H9 (cell line): ENCODE measurements at regions not wholly inside any gene's neighbourhood (a gene's known extent, or its start where the extent isn't known, plus 50 kb on each side); places are given as distances from the start of the nearest gene placed in this dataset.
A peak's percentile ranks its signal among the peaks of the same experiment; 100 is the strongest.

Experiments used
- DNase-seq: peaks from one replicate; pipeline ENCODE4 v3.0.0-alpha.2; 2017
- H2AFZ ChIP-seq: one replicate; pipeline ENCODE4 v1.6.1; 2013; ENCODE audit warnings: mild to moderate bottlenecking, low read length, control low read depth, moderate library complexity
- H2AK5ac ChIP-seq: 2 replicates; pipeline ENCODE4 v1.6.1; 2013; ENCODE audit warnings: low read length, control low read depth, mixed read lengths; ENCODE audit not compliant: insufficient read length
- H2BK120ac ChIP-seq: one replicate; pipeline ENCODE4 v1.6.1; 2013; ENCODE audit warnings: low read depth, mild to moderate bottlenecking, low read length, control low read depth, inconsistent platforms; ENCODE audit not compliant: poor library complexity, severe bottlenecking
- H2BK12ac ChIP-seq: 2 replicates; pipeline ENCODE4 v1.6.1; 2013; ENCODE audit warnings: low read length, control low read depth, mixed read lengths, low read depth; ENCODE audit not compliant: insufficient read length
- H2BK15ac ChIP-seq: 2 replicates; pipeline ENCODE4 v1.6.1; 2013; ENCODE audit warnings: low read depth, low read length, control low read depth
- H2BK20ac ChIP-seq: one replicate; pipeline ENCODE4 v1.6.1; 2013; ENCODE audit warnings: low read depth, mild to moderate bottlenecking, low read length, control low read depth, inconsistent platforms; ENCODE audit not compliant: poor library complexity, severe bottlenecking
- H2BK5ac ChIP-seq: 2 replicates; pipeline ENCODE4 v1.6.1; 2013; ENCODE audit warnings: low read length, control low read depth, mixed read lengths; ENCODE audit not compliant: insufficient read length
- H3K14ac ChIP-seq: 2 replicates; pipeline ENCODE4 v1.6.1; 2013; ENCODE audit warnings: low read length, control low read depth; ENCODE audit not compliant: insufficient read depth
- H3K18ac ChIP-seq: 2 replicates; pipeline ENCODE4 v1.6.1; 2013; ENCODE audit warnings: low read depth, mild to moderate bottlenecking, mixed read lengths, low read length, control low read depth; ENCODE audit not compliant: insufficient read length
- H3K23ac ChIP-seq: 2 replicates; pipeline ENCODE4 v1.6.1; 2013; ENCODE audit warnings: low read length, control low read depth, mixed read lengths, low read depth; ENCODE audit not compliant: insufficient read length
- H3K23me2 ChIP-seq: 2 replicates; pipeline ENCODE4 v1.6.1; 2013; ENCODE audit warnings: low read depth, mild to moderate bottlenecking, mixed read lengths, low read length, control low read depth; ENCODE audit not compliant: insufficient read length, poor library complexity, severe bottlenecking
- H3K27ac ChIP-seq: 2 replicates; pipeline ENCODE4 v1.5.1; 2013; ENCODE audit warnings: low read length, control low read depth, mixed read lengths, low read depth; ENCODE audit not compliant: insufficient read length
- H3K27me3 ChIP-seq: 2 replicates; pipeline ENCODE4 v1.6.1; 2013; ENCODE audit warnings: low read length, control low read depth, inconsistent platforms; ENCODE audit not compliant: insufficient read depth
- H3K4ac ChIP-seq: 2 replicates; pipeline ENCODE4 v1.6.1; 2013; ENCODE audit warnings: low read depth, mild to moderate bottlenecking, control low read depth, inconsistent platforms, low read length, moderate library complexity
- H3K4me1 ChIP-seq: 2 replicates; pipeline ENCODE4 v1.6.1; 2013; ENCODE audit warnings: low read length, control low read depth, inconsistent platforms; ENCODE audit not compliant: insufficient read depth
- H3K4me2 ChIP-seq: 2 replicates; pipeline ENCODE4 v1.6.1; 2013; ENCODE audit warnings: low read length, control low read depth, mixed read lengths; ENCODE audit not compliant: insufficient read length, insufficient read depth
- H3K56ac ChIP-seq: 2 replicates; pipeline ENCODE4 v1.6.1; 2013; ENCODE audit warnings: low read depth, mild to moderate bottlenecking, mixed read lengths, low read length, control low read depth; ENCODE audit not compliant: insufficient read length
- H3K79me1 ChIP-seq: 2 replicates; pipeline ENCODE4 v1.6.1; 2013; ENCODE audit warnings: low read depth, mild to moderate bottlenecking, moderate library complexity, low read length, control low read depth, inconsistent platforms; ENCODE audit not compliant: insufficient read depth, poor library complexity, severe bottlenecking
- H3K79me2 ChIP-seq: 2 replicates; pipeline ENCODE4 v1.6.1; 2013; ENCODE audit warnings: low read length, control low read depth, inconsistent platforms; ENCODE audit not compliant: insufficient read depth
- H3K9ac ChIP-seq: 2 replicates; pipeline ENCODE4 v1.6.1; 2013; ENCODE audit warnings: low read length, control low read depth, mixed read lengths; ENCODE audit not compliant: insufficient read length; ENCODE audit errors: extremely low read depth
- H3K9me3 ChIP-seq: one replicate; pipeline ENCODE4 v1.6.1; 2013; ENCODE audit warnings: low read depth, low read length, inconsistent platforms; ENCODE audit not compliant: control insufficient read depth
- H3T11ph ChIP-seq: one replicate; pipeline ENCODE4 v1.6.1; 2013; ENCODE audit warnings: mild to moderate bottlenecking, low read length, control low read depth, inconsistent platforms
- H4K20me1 ChIP-seq: one replicate; pipeline ENCODE4 v1.6.1; 2013; ENCODE audit not compliant: control insufficient read depth, insufficient read length, insufficient read depth
- H4K5ac ChIP-seq: 2 replicates; pipeline ENCODE4 v1.6.1; 2013; ENCODE audit warnings: low read depth, mild to moderate bottlenecking, mixed read lengths, low read length, control low read depth; ENCODE audit not compliant: insufficient read length
- H4K8ac ChIP-seq: replicated peaks from 2 replicates; pipeline ENCODE4 v1.6.1; 2013; ENCODE audit warnings: low read length, control low read depth, mixed read lengths, low read depth; ENCODE audit not compliant: insufficient read length
- H4K91ac ChIP-seq: 2 replicates; pipeline ENCODE4 v1.6.1; 2013; ENCODE audit warnings: low read depth, mild to moderate bottlenecking, moderate library complexity, mixed read lengths, low read length, control low read depth; ENCODE audit not compliant: insufficient read length
- H3K27ac Mint-ChIP-seq, 3 experiments: 2 replicates in 2 of 3; 3 replicates in 1 of 3; pipeline ENCODE4 v1.8.0; 2020 to 2021; ENCODE audit warnings: mixed read lengths in 3 of 3, mild to moderate bottlenecking in 1 of 3, moderate library complexity in 1 of 3
- H3K27me3 Mint-ChIP-seq: 2 replicates; pipeline ENCODE4 v1.8.0; 2021; ENCODE audit warnings: low read depth, mild to moderate bottlenecking, moderate library complexity, mixed read lengths
- H3K36me3 Mint-ChIP-seq, 3 experiments: 2 replicates in 2 of 3; 3 replicates in 1 of 3; pipeline ENCODE4 v1.8.0; 2020 to 2021; ENCODE audit warnings: low read depth in 3 of 3, mixed read lengths in 3 of 3; ENCODE audit not compliant: insufficient read depth in 1 of 3
- H3K4me1 Mint-ChIP-seq, 2 experiments: 2 replicates each; pipeline ENCODE4 v1.8.0; 2020; ENCODE audit warnings: mixed read lengths in 2 of 2
- H3K4me3 Mint-ChIP-seq, 2 experiments: 2 replicates in 1 of 2; 3 replicates in 1 of 2; pipeline ENCODE4 v1.8.0; 2020 to 2021; ENCODE audit warnings: mild to moderate bottlenecking in 2 of 2, mixed read lengths in 2 of 2, moderate library complexity in 1 of 2
- H3K9me3 Mint-ChIP-seq, 2 experiments: 2 replicates in 1 of 2; 3 replicates in 1 of 2; pipeline ENCODE4 v1.8.0; 2020; ENCODE audit warnings: mild to moderate bottlenecking in 2 of 2, mixed read lengths in 2 of 2, moderate library complexity in 1 of 2
- WGBS: extraction: QIAGEN DNeasy Blood & Tissue Kit; methylation state at CpG from one replicate; pipeline ENCODE4 v1.1.7; 2013; ENCODE audit warnings: missing lambda C conversion rate, low lambda C conversion rate, mixed read lengths; ENCODE audit not compliant: insufficient read length; ENCODE audit errors: extremely low coverage; 5-methylcytosine and 5-hydroxymethylcytosine counted together
- TF ChIP-seq, protein P1 (sequence below): fragments of 200-600 bp; sonication (generic); conservative IDR thresholded peaks from 3 replicates; pipeline ENCODE4 v1.8.0; 2021; ENCODE audit warnings: antibody characterized with exemption, mild to moderate bottlenecking

DNA sequence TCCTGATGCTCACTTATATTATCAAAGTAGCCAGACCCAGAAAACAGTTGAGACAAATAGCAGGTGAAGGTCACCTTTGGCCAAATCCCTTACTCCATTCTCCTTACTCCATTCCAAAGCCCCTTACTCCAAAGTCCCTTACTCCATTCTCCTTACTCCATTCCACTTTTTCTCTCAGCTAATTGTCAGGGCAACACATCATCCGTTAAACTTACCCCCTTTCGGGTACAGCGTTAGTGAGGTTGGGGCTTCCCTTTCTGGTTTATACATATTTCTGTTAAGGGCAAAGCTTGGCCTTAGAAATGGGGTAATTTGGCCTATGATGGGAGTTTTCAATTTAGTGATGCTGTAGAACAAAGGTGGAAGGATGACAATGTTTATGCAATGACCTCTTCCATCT lies 111.8 kb upstream of the CCND2 start:
- Mint-ChIP-seq H3K36me3 (peaks cover 0 to 8% (median 0%) of the 10 kb centered on the region in 3 experiments; a peak in 3 of 7 replicates), H3K27ac (peak overlapping the region in 1 of 3 experiments; percentile 11; a peak in 1 of 7 replicates), H3K27me3 (peaks cover 15% of the 10 kb centered on the region), H3K4me1 (peaks cover 23 to 24% of the 10 kb centered on the region in 2 experiments), H3K9me3 (peaks cover 7 to 8% of the 10 kb centered on the region in 2 experiments; a peak in 4 of 5 replicates), H3K4me3 (no peak overlapping the region)
- no peak overlapping the region for H4K8ac ChIP-seq
- no peaks in the 10 kb centered on the region; the same call in 1 of the 2 replicates for H3K27me3 ChIP-seq
- TF ChIP-seq, protein P1, sequence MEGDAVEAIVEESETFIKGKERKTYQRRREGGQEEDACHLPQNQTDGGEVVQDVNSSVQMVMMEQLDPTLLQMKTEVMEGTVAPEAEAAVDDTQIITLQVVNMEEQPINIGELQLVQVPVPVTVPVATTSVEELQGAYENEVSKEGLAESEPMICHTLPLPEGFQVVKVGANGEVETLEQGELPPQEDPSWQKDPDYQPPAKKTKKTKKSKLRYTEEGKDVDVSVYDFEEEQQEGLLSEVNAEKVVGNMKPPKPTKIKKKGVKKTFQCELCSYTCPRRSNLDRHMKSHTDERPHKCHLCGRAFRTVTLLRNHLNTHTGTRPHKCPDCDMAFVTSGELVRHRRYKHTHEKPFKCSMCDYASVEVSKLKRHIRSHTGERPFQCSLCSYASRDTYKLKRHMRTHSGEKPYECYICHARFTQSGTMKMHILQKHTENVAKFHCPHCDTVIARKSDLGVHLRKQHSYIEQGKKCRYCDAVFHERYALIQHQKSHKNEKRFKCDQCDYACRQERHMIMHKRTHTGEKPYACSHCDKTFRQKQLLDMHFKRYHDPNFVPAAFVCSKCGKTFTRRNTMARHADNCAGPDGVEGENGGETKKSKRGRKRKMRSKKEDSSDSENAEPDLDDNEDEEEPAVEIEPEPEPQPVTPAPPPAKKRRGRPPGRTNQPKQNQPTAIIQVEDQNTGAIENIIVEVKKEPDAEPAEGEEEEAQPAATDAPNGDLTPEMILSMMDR, result no peak
- H3K27ac ChIP-seq, result no peak overlapping the region
- H3K18ac ChIP-seq, result no peak overlapping the region
- H3K14ac ChIP-seq, result no peak overlapping the region
- H2BK12ac ChIP-seq, result no peak overlapping the region
- H3K4me1 ChIP-seq, result peaks cover 4% of the 10 kb centered on the region; the same call in 1 of the 2 replicates
- H4K5ac ChIP-seq, result no peak overlapping the region
- H2BK15ac ChIP-seq, result no peak overlapping the region
- no peak overlapping the region for H3K23ac ChIP-seq
- H3T11ph ChIP-seq, result no peak overlapping the region
- WGBS, result no CpG with 5 or more reads among the region's 3 CpGs
- no peak overlapping the region for H2AK5ac ChIP-seq
- H3K56ac ChIP-seq, result no peak overlapping the region
- no peak overlapping the region for H2AFZ ChIP-seq
- H2BK5ac ChIP-seq, result no peak overlapping the region
- H3K79me2 ChIP-seq, result no peaks in the 10 kb centered on the region
- no peak overlapping the region for H4K91ac ChIP-seq
- H3K4me2 ChIP-seq, result no peak overlapping the region
- H3K79me1 ChIP-seq, result no peaks in the 10 kb centered on the region
- H3K4ac ChIP-seq, result no peak overlapping the region
- H3K23me2 ChIP-seq, result peaks cover 7% of the 10 kb centered on the region
- no peak for DNase-seq
- H4K20me1 ChIP-seq, result no peaks in the 10 kb centered on the region
- H2BK120ac ChIP-seq, result no peak overlapping the region
- no peaks in the 10 kb centered on the region for H3K9me3 ChIP-seq
- no peak overlapping the region for H2BK20ac ChIP-seq
- H3K9ac ChIP-seq, result no peak overlapping the region
